ENCODE measurements at regions not wholly inside any gene's neighbourhood (a gene's known extent, or its start where the extent isn't known, plus 50 kb on each side); places are given as distances from the start of the nearest gene placed in this dataset.

DNA sequence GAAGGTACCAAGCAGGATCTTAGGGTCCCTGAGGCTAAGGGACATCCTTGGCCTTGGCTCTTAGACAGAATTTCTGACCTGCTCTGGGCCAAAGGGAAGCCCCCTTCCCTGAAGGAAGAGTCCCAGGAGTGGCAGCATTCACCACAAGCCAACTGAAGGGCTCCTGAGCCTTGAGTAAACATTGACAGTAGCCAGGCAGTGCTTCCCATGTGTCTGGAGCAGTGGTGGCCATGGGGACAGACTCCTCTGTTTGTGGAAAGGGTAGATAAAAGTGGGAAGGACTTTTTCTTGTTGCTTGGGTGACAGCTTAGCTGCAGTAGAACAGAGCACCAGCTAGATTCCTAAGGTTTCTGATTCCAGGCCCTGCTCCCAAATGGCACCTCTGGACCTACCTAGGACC, 61.4 kb upstream of the VLDLR start:
- Histone ChIP-seq H3K9me3 (ENCODE audit: low read length) (no peaks in the 10 kb centered on the region), H3K79me2 (ENCODE audit: insufficient read depth, low read length) (no peaks in the 10 kb centered on the region), H4K20me1 (ENCODE audit: insufficient read depth, low read length) (no peaks in the 10 kb centered on the region), H3K27me3 (ENCODE audit: control insufficient read depth in 1 of 2, insufficient read depth in 2 of 2, low read length in 2 of 2) (no peaks in the 10 kb centered on the region), H3K27ac (ENCODE audit: extremely low read length, insufficient read depth, low read length) (no peak overlapping the region), H3K4me3 (replicated peaks in 1 of 3; ENCODE audit: insufficient read depth in 1 of 3, low read depth in 2 of 3, low read length in 3 of 3) (no peak overlapping the region), H3K9ac (ENCODE audit: insufficient read depth, low read depth, low read length) (no peak overlapping the region), H3K4me1 (ENCODE audit: insufficient read depth, low read length) (no peaks in the 10 kb centered on the region), H3K4me2 (ENCODE audit: low read depth, low read length) (no peak overlapping the region), H2AFZ (ENCODE audit: low read length) (no peak overlapping the region), H3K36me3 (replicated peaks in 1 of 2; ENCODE audit: control insufficient read depth in 1 of 2, insufficient read depth in 2 of 2, low read length in 2 of 2) (no peaks in the 10 kb centered on the region)
- no peak for TF ChIP-seq CREB1 (IDR thresholded peaks at IDR 0.05)
- TF ChIP-seq CREB1 (CRISPR knock-in tag; IDR thresholded peaks at IDR 0.05) = no peak
- no peak for TF ChIP-seq ATF6 (CRISPR knock-in tag; conservative IDR thresholded peaks at IDR 0.05)
- no peak for TF ChIP-seq E2F2 (CRISPR knock-in tag; IDR thresholded peaks at IDR 0.05; ENCODE audit: borderline replicate concordance)
- TF ChIP-seq, protein P1, sequence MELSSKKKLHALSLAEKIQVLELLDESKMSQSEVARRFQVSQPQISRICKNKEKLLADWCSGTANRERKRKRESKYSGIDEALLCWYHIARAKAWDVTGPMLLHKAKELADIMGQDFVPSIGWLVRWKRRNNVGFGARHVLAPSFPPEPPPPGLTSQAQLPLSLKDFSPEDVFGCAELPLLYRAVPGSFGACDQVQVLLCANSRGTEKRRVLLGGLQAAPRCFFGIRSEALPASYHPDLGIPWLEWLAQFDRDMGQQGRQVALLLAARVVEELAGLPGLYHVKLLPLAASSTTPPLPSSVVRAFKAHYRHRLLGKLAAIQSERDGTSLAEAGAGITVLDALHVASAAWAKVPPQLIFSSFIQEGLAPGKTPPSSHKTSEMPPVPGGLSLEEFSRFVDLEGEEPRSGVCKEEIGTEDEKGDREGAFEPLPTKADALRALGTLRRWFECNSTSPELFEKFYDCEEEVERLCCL (CRISPR knock-in tag; IDR thresholded peaks at IDR 0.05; ENCODE audit: borderline replicate concordance) = no peak
- TF ChIP-seq, protein P2, sequence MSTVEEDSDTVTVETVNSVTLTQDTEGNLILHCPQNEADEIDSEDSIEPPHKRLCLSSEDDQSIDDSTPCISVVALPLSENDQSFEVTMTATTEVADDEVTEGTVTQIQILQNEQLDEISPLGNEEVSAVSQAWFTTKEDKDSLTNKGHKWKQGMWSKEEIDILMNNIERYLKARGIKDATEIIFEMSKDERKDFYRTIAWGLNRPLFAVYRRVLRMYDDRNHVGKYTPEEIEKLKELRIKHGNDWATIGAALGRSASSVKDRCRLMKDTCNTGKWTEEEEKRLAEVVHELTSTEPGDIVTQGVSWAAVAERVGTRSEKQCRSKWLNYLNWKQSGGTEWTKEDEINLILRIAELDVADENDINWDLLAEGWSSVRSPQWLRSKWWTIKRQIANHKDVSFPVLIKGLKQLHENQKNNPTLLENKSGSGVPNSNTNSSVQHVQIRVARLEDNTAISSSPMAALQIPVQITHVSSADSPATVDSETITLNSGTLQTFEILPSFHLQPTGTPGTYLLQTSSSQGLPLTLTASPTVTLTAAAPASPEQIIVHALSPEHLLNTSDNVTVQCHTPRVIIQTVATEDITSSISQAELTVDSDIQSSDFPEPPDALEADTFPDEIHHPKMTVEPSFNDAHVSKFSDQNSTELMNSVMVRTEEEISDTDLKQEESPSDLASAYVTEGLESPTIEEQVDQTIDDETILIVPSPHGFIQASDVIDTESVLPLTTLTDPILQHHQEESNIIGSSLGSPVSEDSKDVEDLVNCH (CRISPR knock-in tag; IDR thresholded peaks at IDR 0.05) = no peak
- TF ChIP-seq ZNF569 (CRISPR knock-in tag; IDR thresholded peaks at IDR 0.05; ENCODE audit: borderline replicate concordance) = no peak
- TF ChIP-seq SOX5 (CRISPR knock-in tag; IDR thresholded peaks at IDR 0.05; ENCODE audit: borderline replicate concordance) = no peak
- no peak for TF ChIP-seq PHF8 (CRISPR knock-in tag; IDR thresholded peaks at IDR 0.05)
- TF ChIP-seq TEAD3 (CRISPR knock-in tag; optimal IDR thresholded peaks at IDR 0.05; ENCODE audit: borderline replicate concordance) = no peak
- ATAC-seq (no peak; the same call in 2 of the 3 replicates), FAIRE-seq (no peak), DNase-seq (ENCODE audit: low spot score) (no peak)
- in situ Hi-C loops (cut with HindIII; ENCODE audit: extremely low pct_ligation_motif_present, low pct_unique_long_range_greater_than_20kb) (no loop called here), intact Hi-C loops (cut with micrococcal nuclease; ENCODE audit: unreplicated experiment) (no loop called here)
- ChIA-PET POLR2A (no interaction called here), CTCF (ENCODE audit: low intra/inter-chr PET ratio, low total read pairs) (no interaction called here)
- BruUV-seq (replicated peaks) = no TSS peak

Measured in HepG2 (cell line).